GM13977 (cell line): ENCODE measurements at regions not wholly inside any gene's neighbourhood (a gene's known extent, or its start where the extent isn't known, plus 50 kb on each side); places are given as distances from the start of the nearest gene placed in this dataset.

Experiments used
- DNase-seq: peaks from one replicate; pipeline ENCODE4 v3.0.0; 2012; ENCODE audit warnings: low spot score
- CTCF ChIP-seq: IDR thresholded peaks from 2 replicates; pipeline ENCODE4 v1.5.1; 2012; ENCODE audit warnings: mild to moderate bottlenecking, control low read depth; ENCODE audit not compliant: insufficient read depth; ENCODE audit errors: extremely low read depth, missing control alignments
- in situ Hi-C: fragments of 300-500 bp; cut with MboI; formaldehyde crosslinking; loops from one replicate; pipeline ENCODE4 v1.12.0; 2022; ENCODE audit warnings: low sequenced_read_pairs, low pct_unique_long_range_greater_than_20kb, mixed read lengths, inconsistent platforms; ENCODE audit not compliant: unreplicated experiment

GRCh38 chr10:43715334-43715733, 66.7 kb upstream of the ZNF32 start:
- DNase-seq: no peak
- TF ChIP-seq CTCF: no peak
- in situ Hi-C loops: no loop called here

- in situ Hi-C loops: no loop called here
Measured at GRCh38 chr10:43712821-43713584, 64.3 kb upstream of the ZNF32 start.

GRCh38 chr10:43710772-43711471, 62.2 kb upstream of the ZNF32 start:
- in situ Hi-C loops: no loop called here

More at GRCh38 chr10:43712821-43713584, 64.3 kb upstream of the ZNF32 start:
- no peak for TF ChIP-seq CTCF
- no peak for DNase-seq

GRCh38 chr10:43708262-43708661, 59.6 kb upstream of the ZNF32 start:
- DNase-seq: no peak
- in situ Hi-C loops: no loop called here
- TF ChIP-seq CTCF: no peak

More at GRCh38 chr10:43710772-43711471, 62.2 kb upstream of the ZNF32 start:
- no peak for TF ChIP-seq CTCF
- no peak for DNase-seq

- in situ Hi-C loops: no loop called here
- DNase-seq: no peak
- no peak for TF ChIP-seq CTCF
Measured at GRCh38 chr10:43707770-43708169, 59.1 kb upstream of the ZNF32 start.

GRCh38 chr10:43706166-43706565, 57.5 kb upstream of the ZNF32 start:
- no peak for TF ChIP-seq CTCF
- in situ Hi-C loops: no loop called here
- no peak for DNase-seq
